ENCODE measurements at regions not wholly inside any gene's neighbourhood (a gene's known extent, or its start where the extent isn't known, plus 50 kb on each side); places are given as distances from the start of the nearest gene placed in this dataset.

DNA sequence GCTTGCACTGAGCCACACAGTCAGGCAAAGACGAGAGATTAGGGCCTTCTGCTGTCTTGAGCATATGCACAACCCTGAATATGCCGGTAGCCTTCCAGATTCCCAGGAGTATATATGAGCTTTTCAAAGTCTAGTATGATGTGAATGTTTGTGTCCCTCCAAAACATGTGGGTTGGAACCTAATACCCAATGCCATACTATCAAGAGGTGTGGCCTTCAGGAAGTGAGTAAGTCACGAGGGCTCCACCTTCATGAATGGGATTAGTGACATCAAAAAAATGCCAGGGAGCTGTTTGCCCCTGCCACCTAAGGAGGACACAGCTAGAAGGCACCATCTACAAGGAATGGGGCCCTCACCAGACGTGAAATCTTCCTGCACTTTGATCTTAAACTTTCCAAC is 105.2 kb downstream of the CH25H start:
- H2BK15ac ChIP-seq (ENCODE audit: low read depth, low read length) = no peak overlapping the region
- no peak overlapping the region for H2BK12ac ChIP-seq (ENCODE audit: insufficient read length, low read depth, low read length)
- no peak overlapping the region for H3K56ac ChIP-seq (ENCODE audit: insufficient read length, low read depth, low read length)
- no peaks in the 10 kb centered on the region for H3K27me3 ChIP-seq (ENCODE audit: insufficient read depth, low read length)
- H3K4ac ChIP-seq (ENCODE audit: low read depth, low read length) = no peak overlapping the region
- H2BK5ac ChIP-seq (ENCODE audit: insufficient read length, low read length) = no peak overlapping the region
- no peak overlapping the region for H3K4me2 ChIP-seq (ENCODE audit: insufficient read depth, insufficient read length, low read length)
- H3K79me2 ChIP-seq (ENCODE audit: insufficient read depth, low read length) = no peaks in the 10 kb centered on the region
- no peak overlapping the region for H3K14ac ChIP-seq (ENCODE audit: insufficient read depth, low read length)
- no peak overlapping the region for H3K4me3 Mint-ChIP-seq
- H3K9me3 ChIP-seq (ENCODE audit: control insufficient read depth, low read depth, low read length) = no peaks in the 10 kb centered on the region
- H3K27ac ChIP-seq (ENCODE audit: insufficient read length, low read depth, low read length) = no peak overlapping the region
- no peak overlapping the region for H3T11ph ChIP-seq (ENCODE audit: low read length)
- H3K4me1 Mint-ChIP-seq = peaks cover 0 to under 1% of the 10 kb centered on the region in 2 experiments; a peak in 1 of 4 replicates
- TF ChIP-seq, protein P1, sequence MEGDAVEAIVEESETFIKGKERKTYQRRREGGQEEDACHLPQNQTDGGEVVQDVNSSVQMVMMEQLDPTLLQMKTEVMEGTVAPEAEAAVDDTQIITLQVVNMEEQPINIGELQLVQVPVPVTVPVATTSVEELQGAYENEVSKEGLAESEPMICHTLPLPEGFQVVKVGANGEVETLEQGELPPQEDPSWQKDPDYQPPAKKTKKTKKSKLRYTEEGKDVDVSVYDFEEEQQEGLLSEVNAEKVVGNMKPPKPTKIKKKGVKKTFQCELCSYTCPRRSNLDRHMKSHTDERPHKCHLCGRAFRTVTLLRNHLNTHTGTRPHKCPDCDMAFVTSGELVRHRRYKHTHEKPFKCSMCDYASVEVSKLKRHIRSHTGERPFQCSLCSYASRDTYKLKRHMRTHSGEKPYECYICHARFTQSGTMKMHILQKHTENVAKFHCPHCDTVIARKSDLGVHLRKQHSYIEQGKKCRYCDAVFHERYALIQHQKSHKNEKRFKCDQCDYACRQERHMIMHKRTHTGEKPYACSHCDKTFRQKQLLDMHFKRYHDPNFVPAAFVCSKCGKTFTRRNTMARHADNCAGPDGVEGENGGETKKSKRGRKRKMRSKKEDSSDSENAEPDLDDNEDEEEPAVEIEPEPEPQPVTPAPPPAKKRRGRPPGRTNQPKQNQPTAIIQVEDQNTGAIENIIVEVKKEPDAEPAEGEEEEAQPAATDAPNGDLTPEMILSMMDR (conservative IDR thresholded peaks at IDR 0.05) = no peak
- peaks cover 6 to 7% of the 10 kb centered on the region in 2 experiments; a peak in 4 of 5 replicates for H3K9me3 Mint-ChIP-seq
- no peak overlapping the region for H4K5ac ChIP-seq (ENCODE audit: insufficient read length, low read depth, low read length)
- no peak for DNase-seq
- no peaks in the 10 kb centered on the region for H4K20me1 ChIP-seq (ENCODE audit: control insufficient read depth, insufficient read depth, insufficient read length)
- no peak overlapping the region for H4K8ac ChIP-seq (replicated peaks; ENCODE audit: insufficient read length, low read depth, low read length)
- no peak overlapping the region for H4K91ac ChIP-seq (ENCODE audit: insufficient read length, low read depth, low read length)
- no peaks in the 10 kb centered on the region for H3K4me1 ChIP-seq (ENCODE audit: insufficient read depth, low read length)
- no peak overlapping the region for H2AK5ac ChIP-seq (ENCODE audit: insufficient read length, low read length)
- H3K18ac ChIP-seq (ENCODE audit: insufficient read length, low read depth, low read length) = no peak overlapping the region
- H2BK120ac ChIP-seq (ENCODE audit: low read depth, low read length, poor library complexity, severe bottlenecking) = no peak overlapping the region
- WGBS (ENCODE audit: extremely low coverage, insufficient read length, low lambda C conversion rate) = no CpG with 5 or more reads among the region's 4 CpGs
- no peak overlapping the region for H3K27ac Mint-ChIP-seq
- H3K23me2 ChIP-seq (ENCODE audit: insufficient read length, low read depth, low read length, poor library complexity, severe bottlenecking) = no peaks in the 10 kb centered on the region
- H2AFZ ChIP-seq (ENCODE audit: low read length) = no peak overlapping the region
- H3K27me3 Mint-ChIP-seq (ENCODE audit: low read depth) = no peaks in the 10 kb centered on the region
- H3K36me3 Mint-ChIP-seq (ENCODE audit: insufficient read depth in 1 of 3, low read depth in 3 of 3) = peaks cover 0 to 6% (median 5%) of the 10 kb centered on the region in 3 experiments; a peak in 4 of 7 replicates
- no peak overlapping the region for H3K23ac ChIP-seq (ENCODE audit: insufficient read length, low read depth, low read length)
- no peak overlapping the region for H3K9ac ChIP-seq (ENCODE audit: extremely low read depth, insufficient read length, low read length)
- no peaks in the 10 kb centered on the region for H3K79me1 ChIP-seq (ENCODE audit: insufficient read depth, low read depth, low read length, poor library complexity, severe bottlenecking)
- no peak overlapping the region for H2BK20ac ChIP-seq (ENCODE audit: low read depth, low read length, poor library complexity, severe bottlenecking)
